OCI-LY1 (cell line): ENCODE measurements at regions not wholly inside any gene's neighbourhood (a gene's known extent, or its start where the extent isn't known, plus 50 kb on each side); places are given as distances from the start of the nearest gene placed in this dataset.

ENCODE experiments used
- EZH2 ChIP-seq: fragments of 200-600 bp; sonication (generic), shearing (Covaris generic); IDR thresholded peaks from 2 replicates; pipeline ENCODE4 v1.8.0; 2017; ENCODE audit warnings: borderline replicate concordance, mixed run types, mild to moderate bottlenecking, antibody characterized with exemption, low read length, moderate library complexity, mixed read lengths
- TF ChIP-seq, protein P1 (sequence below): fragments of 200-600 bp; sonication (generic), shearing (Covaris generic); IDR thresholded peaks from 2 replicates; pipeline ENCODE4 v1.5.1; 2017; ENCODE audit warnings: mild to moderate bottlenecking, antibody characterized with exemption, low read length, moderate library complexity, mixed read lengths

- no peak for TF ChIP-seq EZH2
- TF ChIP-seq, protein P1, sequence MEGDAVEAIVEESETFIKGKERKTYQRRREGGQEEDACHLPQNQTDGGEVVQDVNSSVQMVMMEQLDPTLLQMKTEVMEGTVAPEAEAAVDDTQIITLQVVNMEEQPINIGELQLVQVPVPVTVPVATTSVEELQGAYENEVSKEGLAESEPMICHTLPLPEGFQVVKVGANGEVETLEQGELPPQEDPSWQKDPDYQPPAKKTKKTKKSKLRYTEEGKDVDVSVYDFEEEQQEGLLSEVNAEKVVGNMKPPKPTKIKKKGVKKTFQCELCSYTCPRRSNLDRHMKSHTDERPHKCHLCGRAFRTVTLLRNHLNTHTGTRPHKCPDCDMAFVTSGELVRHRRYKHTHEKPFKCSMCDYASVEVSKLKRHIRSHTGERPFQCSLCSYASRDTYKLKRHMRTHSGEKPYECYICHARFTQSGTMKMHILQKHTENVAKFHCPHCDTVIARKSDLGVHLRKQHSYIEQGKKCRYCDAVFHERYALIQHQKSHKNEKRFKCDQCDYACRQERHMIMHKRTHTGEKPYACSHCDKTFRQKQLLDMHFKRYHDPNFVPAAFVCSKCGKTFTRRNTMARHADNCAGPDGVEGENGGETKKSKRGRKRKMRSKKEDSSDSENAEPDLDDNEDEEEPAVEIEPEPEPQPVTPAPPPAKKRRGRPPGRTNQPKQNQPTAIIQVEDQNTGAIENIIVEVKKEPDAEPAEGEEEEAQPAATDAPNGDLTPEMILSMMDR = no peak
Observed at GRCh38 chr12:75813072-75813471, 218.5 kb downstream of the PHLDA1 start.
